WERI-Rb-1 (cell line): ENCODE measurements at regions not wholly inside any gene's neighbourhood (a gene's known extent, or its start where the extent isn't known, plus 50 kb on each side); places are given as distances from the start of the nearest gene placed in this dataset.

Experiments
- DNase-seq: peaks from one replicate; pipeline ENCODE4 v3.0.0-alpha.2; 2020
- H3K27ac ChIP-seq: fragments of 250-450 bp; sonication (Bioruptor Pico); 2 replicates; pipeline ENCODE4 v1.5.1; 2020; ENCODE audit warnings: mild to moderate bottlenecking, moderate library complexity
- H3K27me3 ChIP-seq: fragments of 250-450 bp; sonication (Bioruptor Pico); 2 replicates; pipeline ENCODE4 v1.5.1; 2021; ENCODE audit warnings: mild to moderate bottlenecking, low read depth, moderate library complexity; ENCODE audit not compliant: insufficient read depth, severe bottlenecking
- H3K36me3 ChIP-seq: fragments of 250-450 bp; sonication (Bioruptor Pico); 2 replicates; pipeline ENCODE4 v1.5.1; 2020; ENCODE audit warnings: mild to moderate bottlenecking, moderate library complexity
- H3K4me3 ChIP-seq: 2 replicates; pipeline ENCODE4 v1.5.1; 2011; ENCODE audit warnings: low read depth, mild to moderate bottlenecking, control low read depth, low read length
- H3K9me3 ChIP-seq: fragments of 250-450 bp; sonication (Bioruptor Pico); 2 replicates; pipeline ENCODE4 v1.5.1; 2021; ENCODE audit warnings: mild to moderate bottlenecking, moderate library complexity; ENCODE audit not compliant: severe bottlenecking
- TF ChIP-seq, protein P1 (sequence below): IDR thresholded peaks from 2 replicates; pipeline ENCODE4 v1.5.1; 2011; ENCODE audit warnings: low read depth, mild to moderate bottlenecking, control low read depth, inconsistent platforms, low read length

DNA sequence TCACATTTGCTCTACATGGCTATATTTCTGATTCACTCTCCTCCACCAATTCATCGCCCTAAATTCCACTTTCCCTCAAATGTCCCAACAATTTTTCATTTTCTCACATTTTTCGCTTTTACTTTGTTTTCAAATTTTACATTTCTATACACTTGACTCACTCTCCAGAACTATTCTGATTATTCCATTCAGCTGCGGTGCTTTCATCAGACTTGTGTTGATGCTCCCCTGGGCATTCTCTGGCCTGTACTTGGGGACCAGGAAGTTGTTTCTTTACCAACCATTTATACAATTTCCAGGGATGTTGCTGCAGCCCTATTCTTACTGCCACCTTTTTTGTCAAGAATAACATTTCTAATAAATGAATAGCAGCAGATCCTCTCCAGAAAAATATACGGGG is 444.8 kb downstream of the MAFB start:
- Histone ChIP-seq H3K36me3 (no peaks in the 10 kb centered on the region), H3K9me3 (no peaks in the 10 kb centered on the region), H3K4me3 (no peak overlapping the region), H3K27ac (no peak overlapping the region), H3K27me3 (peaks cover 60% of the 10 kb centered on the region)
- no peak for DNase-seq
- TF ChIP-seq, protein P1, sequence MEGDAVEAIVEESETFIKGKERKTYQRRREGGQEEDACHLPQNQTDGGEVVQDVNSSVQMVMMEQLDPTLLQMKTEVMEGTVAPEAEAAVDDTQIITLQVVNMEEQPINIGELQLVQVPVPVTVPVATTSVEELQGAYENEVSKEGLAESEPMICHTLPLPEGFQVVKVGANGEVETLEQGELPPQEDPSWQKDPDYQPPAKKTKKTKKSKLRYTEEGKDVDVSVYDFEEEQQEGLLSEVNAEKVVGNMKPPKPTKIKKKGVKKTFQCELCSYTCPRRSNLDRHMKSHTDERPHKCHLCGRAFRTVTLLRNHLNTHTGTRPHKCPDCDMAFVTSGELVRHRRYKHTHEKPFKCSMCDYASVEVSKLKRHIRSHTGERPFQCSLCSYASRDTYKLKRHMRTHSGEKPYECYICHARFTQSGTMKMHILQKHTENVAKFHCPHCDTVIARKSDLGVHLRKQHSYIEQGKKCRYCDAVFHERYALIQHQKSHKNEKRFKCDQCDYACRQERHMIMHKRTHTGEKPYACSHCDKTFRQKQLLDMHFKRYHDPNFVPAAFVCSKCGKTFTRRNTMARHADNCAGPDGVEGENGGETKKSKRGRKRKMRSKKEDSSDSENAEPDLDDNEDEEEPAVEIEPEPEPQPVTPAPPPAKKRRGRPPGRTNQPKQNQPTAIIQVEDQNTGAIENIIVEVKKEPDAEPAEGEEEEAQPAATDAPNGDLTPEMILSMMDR = no peak

DNA sequence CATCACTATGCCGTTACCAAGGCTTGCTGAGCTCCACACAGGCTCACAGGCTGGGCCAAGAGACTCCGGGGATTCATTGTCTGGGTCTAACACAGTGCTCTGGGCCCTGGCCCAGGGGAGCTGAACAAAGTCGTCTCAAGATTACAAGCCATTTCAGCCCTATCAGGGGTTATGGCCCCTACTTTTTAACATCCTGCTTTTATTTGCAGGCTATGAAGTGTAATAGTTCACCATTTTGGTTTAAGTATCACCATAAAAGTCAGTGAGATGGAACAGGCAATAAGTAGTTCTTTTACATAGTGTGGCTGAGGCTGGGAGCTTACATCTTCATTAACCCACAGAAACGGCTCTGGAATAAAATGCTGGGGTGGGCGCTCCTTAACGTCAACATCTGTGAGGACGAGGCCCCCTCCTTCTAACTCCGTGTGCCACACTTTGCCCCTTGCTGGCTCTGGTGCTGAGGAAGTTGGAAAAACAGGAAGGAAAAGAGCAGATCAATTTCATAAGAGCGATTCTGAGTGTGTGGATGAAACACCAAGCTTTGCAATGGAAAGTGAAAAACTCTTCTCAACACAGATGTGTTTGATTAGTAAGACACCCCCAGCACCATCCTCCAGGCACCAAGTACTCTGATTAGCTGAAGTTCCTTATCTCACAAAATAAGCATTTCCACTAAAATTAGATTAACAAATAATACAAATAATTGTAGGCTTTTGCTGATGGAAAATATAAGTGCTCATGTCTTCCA is 447.3 kb downstream of the MAFB start:
- H3K27me3 ChIP-seq = peaks cover 58% of the 10 kb centered on the region
- no peak overlapping the region for H3K4me3 ChIP-seq
- H3K27ac ChIP-seq = no peak overlapping the region
- TF ChIP-seq, protein P1 = no peak
- DNase-seq = no peak
- no peaks in the 10 kb centered on the region for H3K36me3 ChIP-seq
- H3K9me3 ChIP-seq = no peaks in the 10 kb centered on the region

DNA sequence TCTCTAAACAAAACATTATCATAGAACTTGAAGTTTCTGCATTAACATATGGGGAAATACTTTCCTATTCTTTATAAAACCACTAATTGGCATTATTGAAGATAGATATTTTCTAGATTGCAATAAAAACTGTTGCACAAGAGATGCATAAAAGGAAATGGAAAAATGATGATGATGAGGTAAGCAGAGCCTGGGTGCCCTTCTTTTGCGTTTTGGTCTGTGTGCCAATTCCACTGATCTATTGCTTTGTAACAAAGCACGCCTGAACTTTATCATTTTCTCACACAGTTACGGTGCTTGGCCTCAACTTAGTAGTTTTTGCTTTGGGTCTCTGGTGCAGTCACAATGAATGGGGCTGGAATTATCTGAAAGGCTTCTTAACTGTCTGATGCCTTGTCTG is 450.5 kb downstream of the MAFB start:
- no peaks in the 10 kb centered on the region for H3K9me3 ChIP-seq
- H3K27me3 ChIP-seq = peaks cover 60% of the 10 kb centered on the region
- H3K27ac ChIP-seq = no peak overlapping the region
- DNase-seq = no peak
- H3K4me3 ChIP-seq = no peak overlapping the region
- TF ChIP-seq, protein P1 = no peak
- H3K36me3 ChIP-seq = no peaks in the 10 kb centered on the region

DNA sequence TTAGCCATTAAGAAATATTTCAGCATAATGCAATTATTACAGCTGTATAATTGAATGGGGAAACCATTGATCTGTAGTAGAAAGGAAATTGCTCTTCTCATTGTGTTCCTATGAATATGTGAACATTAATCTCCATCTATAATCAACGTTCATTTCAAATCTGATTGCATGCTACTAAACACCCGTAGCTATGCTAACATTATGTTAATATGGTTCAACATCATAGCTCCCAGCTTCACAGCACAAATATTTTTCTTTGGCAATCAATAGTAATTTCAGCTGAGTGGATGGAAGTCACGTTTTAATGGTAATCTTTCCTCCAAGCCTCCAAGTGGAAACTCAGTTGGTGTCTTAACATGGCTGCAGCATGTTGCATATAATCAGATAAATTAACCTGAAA is 454.4 kb downstream of the MAFB start:
- no peaks in the 10 kb centered on the region for H3K36me3 ChIP-seq
- H3K9me3 ChIP-seq = no peaks in the 10 kb centered on the region
- H3K27ac ChIP-seq = no peak overlapping the region
- TF ChIP-seq, protein P1 = no peak
- H3K4me3 ChIP-seq = no peak overlapping the region
- no peak for DNase-seq
- peaks cover 47% of the 10 kb centered on the region for H3K27me3 ChIP-seq

DNA sequence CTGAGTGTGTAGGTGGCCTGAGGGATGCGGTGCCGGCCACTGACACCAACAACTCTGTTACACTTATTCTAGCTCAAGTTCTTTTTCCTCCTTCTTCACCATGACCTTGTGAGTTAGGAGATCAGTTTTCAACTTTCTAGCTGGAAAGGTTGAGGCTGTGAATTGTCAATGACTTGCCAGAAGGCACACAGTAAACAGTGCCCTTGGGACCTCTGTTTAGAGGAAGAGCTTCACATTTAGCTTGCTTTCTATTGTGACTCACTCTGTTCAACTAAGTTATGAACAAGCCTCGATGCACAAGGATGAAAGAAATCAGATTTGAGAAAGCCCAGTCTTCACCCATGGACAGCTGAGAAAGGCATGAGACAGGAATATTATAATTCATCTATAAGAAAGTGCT is 455.6 kb downstream of the MAFB start:
- TF ChIP-seq, protein P1 = no peak
- Histone ChIP-seq H3K9me3 (no peaks in the 10 kb centered on the region), H3K27me3 (peaks cover 44% of the 10 kb centered on the region), H3K36me3 (no peaks in the 10 kb centered on the region), H3K27ac (no peak overlapping the region), H3K4me3 (no peak overlapping the region)
- DNase-seq = no peak

DNA sequence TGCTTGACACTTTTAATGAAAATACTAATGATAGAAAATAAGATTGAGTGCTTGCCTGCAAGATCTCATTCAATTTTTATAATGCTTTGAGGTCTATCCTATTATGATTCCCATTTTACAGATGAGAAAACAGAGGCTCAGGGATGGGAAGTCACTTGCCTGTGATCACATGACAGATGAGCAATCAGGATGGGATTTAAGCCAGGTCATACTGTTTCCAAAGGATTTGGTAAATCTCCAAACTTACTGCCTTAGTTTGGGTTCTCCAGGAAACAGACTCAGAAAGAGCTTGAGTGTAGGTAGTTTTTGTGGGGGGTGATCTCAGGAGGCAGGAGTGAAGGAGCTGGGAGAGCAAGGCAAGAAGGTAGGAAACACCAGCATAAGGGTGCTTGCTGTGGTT is 456.3 kb downstream of the MAFB start:
- no peak for DNase-seq
- H3K9me3 ChIP-seq = no peaks in the 10 kb centered on the region
- no peak overlapping the region for H3K27ac ChIP-seq
- H3K4me3 ChIP-seq = no peak overlapping the region
- H3K36me3 ChIP-seq = no peaks in the 10 kb centered on the region
- TF ChIP-seq, protein P1 = no peak
- peaks cover 41% of the 10 kb centered on the region for H3K27me3 ChIP-seq
